Esophagus squamous epithelium (tissue), 4 donors: ENCODE measurements at regions not wholly inside any gene's neighbourhood (a gene's known extent, or its start where the extent isn't known, plus 50 kb on each side); places are given as distances from the start of the nearest gene placed in this dataset.

Experiments
- POLR2A ChIP-seq, 4 donors: fragments of 450-650 bp; IDR thresholded peaks; one replicate each; pipeline ENCODE4 v1.6.1; 2017; ENCODE audit warnings: antibody characterized with exemption in 4 of 4, mild to moderate bottlenecking in 4 of 4, moderate library complexity in 3 of 4
- TF ChIP-seq, protein P1 (sequence below), 6 experiments: fragments of 450-650 bp in 4 of 6; fragments of 200-600 bp in 2 of 6; sonication (generic) in 2 of 6; IDR thresholded peaks; one replicate each; pipeline ENCODE4 v1.5.1; 2016 to 2019; ENCODE audit warnings: antibody characterized with exemption in 6 of 6, mild to moderate bottlenecking in 4 of 6, moderate library complexity in 4 of 6

DNA sequence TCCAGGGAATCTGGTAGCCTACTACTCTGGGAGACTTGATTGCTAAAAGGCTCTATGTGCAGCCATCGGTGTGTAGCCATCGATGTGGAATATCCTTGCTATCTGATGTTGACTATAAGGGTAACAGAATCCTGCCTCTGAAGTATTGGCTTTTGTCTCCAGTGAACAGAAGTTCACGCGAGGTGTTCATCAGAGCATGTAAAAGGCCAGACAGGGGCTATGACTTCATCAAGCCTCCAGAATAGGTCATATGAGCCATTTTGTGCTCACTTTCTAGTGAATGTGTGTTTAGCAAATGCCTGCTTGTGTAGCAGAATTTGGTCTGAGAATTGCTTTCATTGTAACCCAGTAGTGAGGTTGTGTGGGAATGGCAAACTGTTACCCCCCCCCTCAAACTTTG lies 66.8 kb upstream of the RAD23B start:
- TF ChIP-seq, protein P1, sequence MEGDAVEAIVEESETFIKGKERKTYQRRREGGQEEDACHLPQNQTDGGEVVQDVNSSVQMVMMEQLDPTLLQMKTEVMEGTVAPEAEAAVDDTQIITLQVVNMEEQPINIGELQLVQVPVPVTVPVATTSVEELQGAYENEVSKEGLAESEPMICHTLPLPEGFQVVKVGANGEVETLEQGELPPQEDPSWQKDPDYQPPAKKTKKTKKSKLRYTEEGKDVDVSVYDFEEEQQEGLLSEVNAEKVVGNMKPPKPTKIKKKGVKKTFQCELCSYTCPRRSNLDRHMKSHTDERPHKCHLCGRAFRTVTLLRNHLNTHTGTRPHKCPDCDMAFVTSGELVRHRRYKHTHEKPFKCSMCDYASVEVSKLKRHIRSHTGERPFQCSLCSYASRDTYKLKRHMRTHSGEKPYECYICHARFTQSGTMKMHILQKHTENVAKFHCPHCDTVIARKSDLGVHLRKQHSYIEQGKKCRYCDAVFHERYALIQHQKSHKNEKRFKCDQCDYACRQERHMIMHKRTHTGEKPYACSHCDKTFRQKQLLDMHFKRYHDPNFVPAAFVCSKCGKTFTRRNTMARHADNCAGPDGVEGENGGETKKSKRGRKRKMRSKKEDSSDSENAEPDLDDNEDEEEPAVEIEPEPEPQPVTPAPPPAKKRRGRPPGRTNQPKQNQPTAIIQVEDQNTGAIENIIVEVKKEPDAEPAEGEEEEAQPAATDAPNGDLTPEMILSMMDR (IDR thresholded peaks at IDR 0.05) = no peak
- no peak for TF ChIP-seq POLR2A (IDR thresholded peaks at IDR 0.05)
